ENCODE measurements at regions not wholly inside any gene's neighbourhood (a gene's known extent, or its start where the extent isn't known, plus 50 kb on each side); places are given as distances from the start of the nearest gene placed in this dataset.

DNA sequence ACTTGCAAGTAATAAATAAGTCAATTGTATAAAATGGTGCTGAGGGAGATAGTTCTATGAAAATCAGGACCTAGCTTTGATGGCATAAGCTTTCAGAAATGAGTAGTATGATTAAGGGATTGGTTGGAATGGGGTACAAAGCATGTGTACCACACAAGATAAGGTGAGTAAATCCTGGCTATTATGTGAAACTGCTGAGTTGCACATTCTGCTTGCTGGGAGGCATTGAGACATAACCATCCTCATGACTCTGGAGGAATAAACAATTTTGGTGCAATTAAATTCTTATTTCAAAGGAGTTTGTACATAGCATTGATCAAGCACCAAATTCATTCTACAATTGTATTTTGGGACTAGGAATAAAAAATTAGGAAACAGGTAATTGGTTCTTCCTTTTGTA, 755.2 kb upstream of the ACO1 start:
- peaks cover 5% of the 10 kb centered on the region for H3K4me1 ChIP-seq
- no peaks in the 10 kb centered on the region for H3K9me3 ChIP-seq
- TF ChIP-seq, protein P1, sequence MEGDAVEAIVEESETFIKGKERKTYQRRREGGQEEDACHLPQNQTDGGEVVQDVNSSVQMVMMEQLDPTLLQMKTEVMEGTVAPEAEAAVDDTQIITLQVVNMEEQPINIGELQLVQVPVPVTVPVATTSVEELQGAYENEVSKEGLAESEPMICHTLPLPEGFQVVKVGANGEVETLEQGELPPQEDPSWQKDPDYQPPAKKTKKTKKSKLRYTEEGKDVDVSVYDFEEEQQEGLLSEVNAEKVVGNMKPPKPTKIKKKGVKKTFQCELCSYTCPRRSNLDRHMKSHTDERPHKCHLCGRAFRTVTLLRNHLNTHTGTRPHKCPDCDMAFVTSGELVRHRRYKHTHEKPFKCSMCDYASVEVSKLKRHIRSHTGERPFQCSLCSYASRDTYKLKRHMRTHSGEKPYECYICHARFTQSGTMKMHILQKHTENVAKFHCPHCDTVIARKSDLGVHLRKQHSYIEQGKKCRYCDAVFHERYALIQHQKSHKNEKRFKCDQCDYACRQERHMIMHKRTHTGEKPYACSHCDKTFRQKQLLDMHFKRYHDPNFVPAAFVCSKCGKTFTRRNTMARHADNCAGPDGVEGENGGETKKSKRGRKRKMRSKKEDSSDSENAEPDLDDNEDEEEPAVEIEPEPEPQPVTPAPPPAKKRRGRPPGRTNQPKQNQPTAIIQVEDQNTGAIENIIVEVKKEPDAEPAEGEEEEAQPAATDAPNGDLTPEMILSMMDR (IDR thresholded peaks at IDR 0.05; ENCODE audit: low read depth, low read length) = no peak
- H3K36me3 ChIP-seq = no peaks in the 10 kb centered on the region
- H3K4me3 ChIP-seq (ENCODE audit: low read depth, low read length) = no peak overlapping the region
- no peaks in the 10 kb centered on the region for H3K27me3 ChIP-seq
- DNase-seq = no peak

- Histone ChIP-seq H3K9me3 (no peaks in the 10 kb centered on the region), H3K4me1 (no peaks in the 10 kb centered on the region)
- TF ChIP-seq, protein P1 (IDR thresholded peaks at IDR 0.05; ENCODE audit: low read depth, low read length) = no peak
Measured at GRCh38 chr9:31637265-31637664, 747.2 kb upstream of the ACO1 start.

GRCh38 chr9:31637861-31638260, 746.6 kb upstream of the ACO1 start:
- Histone ChIP-seq H3K4me1 (no peaks in the 10 kb centered on the region), H3K27me3 (no peaks in the 10 kb centered on the region), H3K9me3 (no peaks in the 10 kb centered on the region), H3K36me3 (no peaks in the 10 kb centered on the region), H3K4me3 (ENCODE audit: low read depth, low read length) (no peak overlapping the region)
- TF ChIP-seq, protein P1 (IDR thresholded peaks at IDR 0.05; ENCODE audit: low read depth, low read length) = no peak
- no peak for DNase-seq

More at GRCh38 chr9:31637265-31637664, 747.2 kb upstream of the ACO1 start:
- Histone ChIP-seq H3K4me3 (ENCODE audit: low read depth, low read length) (no peak overlapping the region), H3K36me3 (no peaks in the 10 kb centered on the region), H3K27me3 (no peaks in the 10 kb centered on the region)
- DNase-seq = no peak

GRCh38 chr9:31639451-31639850, 745.0 kb upstream of the ACO1 start:
- H3K9me3 ChIP-seq = no peaks in the 10 kb centered on the region
- no peaks in the 10 kb centered on the region for H3K36me3 ChIP-seq
- no peaks in the 10 kb centered on the region for H3K27me3 ChIP-seq

DNA sequence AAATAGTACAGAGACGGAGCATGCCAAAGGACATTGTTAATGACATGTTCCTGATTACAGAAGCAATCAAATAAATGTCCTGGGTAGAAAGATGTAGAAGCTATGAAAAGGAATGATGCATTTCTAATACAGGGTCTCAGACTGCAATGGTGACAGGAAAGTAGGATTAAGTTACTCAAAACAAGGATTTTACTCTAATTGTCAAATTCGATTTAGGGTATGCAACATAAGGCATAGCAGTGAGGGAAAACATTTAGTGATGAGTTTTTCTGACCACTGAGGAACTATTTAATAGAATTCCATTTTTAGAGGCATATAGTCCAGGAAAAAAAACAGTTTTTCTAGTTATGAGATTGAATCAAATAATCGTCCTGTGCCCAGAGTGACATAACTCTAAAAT, 715.1 kb upstream of the ACO1 start:
- Histone ChIP-seq H3K36me3 (no peaks in the 10 kb centered on the region), H3K27me3 (no peaks in the 10 kb centered on the region), H3K4me1 (no peaks in the 10 kb centered on the region), H3K9me3 (no peaks in the 10 kb centered on the region), H3K4me3 (ENCODE audit: low read depth, low read length) (no peak overlapping the region)
- TF ChIP-seq, protein P1 (IDR thresholded peaks at IDR 0.05; ENCODE audit: low read depth, low read length) = no peak
- no peak for DNase-seq

More at GRCh38 chr9:31639451-31639850, 745.0 kb upstream of the ACO1 start:
- H3K4me1 ChIP-seq = no peaks in the 10 kb centered on the region
- no peak for DNase-seq
- H3K4me3 ChIP-seq (ENCODE audit: low read depth, low read length) = no peak overlapping the region
- TF ChIP-seq, protein P1 (IDR thresholded peaks at IDR 0.05; ENCODE audit: low read depth, low read length) = no peak

DNA sequence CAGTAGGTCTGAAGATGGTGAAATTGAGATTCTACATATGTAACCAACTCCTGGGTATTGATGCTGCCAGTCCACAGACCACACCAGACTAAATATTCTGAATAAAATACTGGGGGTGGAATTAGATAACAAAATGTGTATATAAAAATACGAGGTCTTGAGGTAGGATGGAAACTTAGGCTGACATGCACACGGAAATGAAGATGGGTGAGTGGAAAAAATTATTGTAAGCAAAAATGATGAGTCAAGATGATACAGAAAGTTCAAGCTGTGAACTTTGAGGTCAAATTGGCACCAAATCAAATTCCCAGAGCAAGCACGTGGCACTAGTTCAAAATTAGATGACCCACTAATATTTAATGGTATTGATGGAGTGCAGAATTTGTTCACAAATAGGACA, 713.4 kb upstream of the ACO1 start:
- no peak for DNase-seq
- TF ChIP-seq, protein P1 (IDR thresholded peaks at IDR 0.05; ENCODE audit: low read depth, low read length) = no peak

More for the DNA sequence above, 713.4 kb upstream of the ACO1 start:
- Histone ChIP-seq H3K4me3 (ENCODE audit: low read depth, low read length) (no peak overlapping the region), H3K27me3 (no peaks in the 10 kb centered on the region), H3K4me1 (no peaks in the 10 kb centered on the region), H3K36me3 (no peaks in the 10 kb centered on the region), H3K9me3 (no peaks in the 10 kb centered on the region)
